ENCODE measurements at regions not wholly inside any gene's neighbourhood (a gene's known extent, or its start where the extent isn't known, plus 50 kb on each side); places are given as distances from the start of the nearest gene placed in this dataset.

- TF ChIP-seq CTCF (IDR thresholded peaks at IDR 0.05): no peak
Observed at GRCh38 chr15:98381446-98381845, 266.9 kb upstream of the IGF1R start.

GRCh38 chr15:98382139-98382538 lies 266.2 kb upstream of the IGF1R start:
- no peak for TF ChIP-seq CTCF (IDR thresholded peaks at IDR 0.05)

- no peak for TF ChIP-seq CTCF (IDR thresholded peaks at IDR 0.05)
Observed at GRCh38 chr15:98383571-98383970, 264.8 kb upstream of the IGF1R start.

DNA sequence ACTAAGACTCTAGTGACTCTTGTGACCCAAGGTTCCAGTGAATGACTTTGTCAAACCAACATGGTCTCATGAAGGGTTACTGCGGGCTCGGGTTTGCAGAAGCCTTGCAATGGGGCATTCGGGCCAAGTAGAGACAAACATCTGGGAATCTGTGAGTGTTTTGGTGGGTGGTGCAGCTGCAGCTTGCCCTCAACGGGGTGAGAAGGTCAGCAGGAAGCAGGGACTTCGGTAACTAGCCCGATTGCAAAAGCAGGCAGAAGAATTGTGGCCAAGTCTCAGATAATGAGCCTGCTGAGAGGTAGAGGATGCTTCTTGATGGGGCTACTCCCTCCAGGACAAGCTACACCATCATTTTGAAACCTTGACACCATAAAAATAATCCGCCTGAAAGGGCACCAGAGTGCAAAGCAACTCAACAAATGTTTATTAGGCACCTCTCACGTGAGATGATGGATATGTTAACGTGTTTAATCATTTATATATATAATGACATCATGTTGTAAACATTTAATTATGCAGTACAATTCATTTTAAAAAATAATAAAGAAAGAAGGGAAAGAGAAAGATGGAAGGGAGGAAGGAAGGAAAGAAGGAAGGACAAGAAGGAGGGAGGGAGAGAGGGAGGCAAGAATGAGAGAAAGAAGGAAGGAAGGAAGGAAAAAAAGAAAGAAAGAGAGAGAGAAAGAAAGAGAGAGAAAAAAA lies 263.9 kb upstream of the IGF1R start:
- no peak for TF ChIP-seq CTCF (IDR thresholded peaks at IDR 0.05)

DNA sequence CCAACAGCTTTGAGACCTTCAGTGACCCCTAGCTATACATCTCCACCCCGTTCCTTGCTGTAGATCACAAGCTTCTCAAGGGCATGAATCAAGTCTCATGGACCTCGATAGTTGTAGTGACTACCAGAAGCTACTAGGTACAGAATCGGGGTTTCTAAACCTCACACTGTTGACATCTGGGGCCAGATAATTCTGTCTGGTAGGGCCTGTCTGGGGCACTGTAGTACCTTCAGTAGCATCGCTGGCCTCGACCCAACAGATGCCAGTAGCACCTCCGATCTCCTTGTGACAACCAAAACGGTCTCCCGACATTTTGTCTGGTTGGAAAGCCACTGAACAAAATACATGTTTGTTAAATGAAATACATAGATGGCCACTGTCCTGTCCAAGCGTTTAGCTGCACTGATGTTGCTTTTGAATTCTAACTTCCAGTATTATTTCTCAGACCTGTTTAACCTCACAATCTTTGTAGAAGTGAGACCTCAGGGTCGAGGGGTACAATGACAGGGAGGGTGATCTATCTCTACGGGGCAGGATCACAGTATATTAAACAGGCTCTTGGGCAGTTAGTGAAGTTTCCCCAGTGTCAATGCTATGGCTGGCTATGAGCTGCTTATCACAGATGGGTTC lies 262.5 kb upstream of the IGF1R start:
- no peak for TF ChIP-seq CTCF (IDR thresholded peaks at IDR 0.05)

GRCh38 chr15:98386561-98386960 lies 261.8 kb upstream of the IGF1R start:
- no peak for TF ChIP-seq CTCF (IDR thresholded peaks at IDR 0.05)

- no peak for TF ChIP-seq CTCF (IDR thresholded peaks at IDR 0.05)
Observed at GRCh38 chr15:98387866-98388265, 260.5 kb upstream of the IGF1R start.
